Mammary epithelial cell (primary cell): ENCODE measurements at regions not wholly inside any gene's neighbourhood (a gene's known extent, or its start where the extent isn't known, plus 50 kb on each side); places are given as distances from the start of the nearest gene placed in this dataset.

Source experiments
- EZH2 ChIP-seq: IDR thresholded peaks from 2 replicates; pipeline ENCODE4 v1.6.1; 2012; ENCODE audit warnings: low read length, inconsistent platforms, borderline replicate concordance
- TF ChIP-seq, protein P1 (sequence below), 2 donors: IDR thresholded peaks in 1 of 2; conservative IDR thresholded peaks in 1 of 2; 2 replicates each; pipeline ENCODE4 v1.5.1; 2011 to 2012; ENCODE audit warnings: inconsistent platforms in 2 of 2, low read length in 2 of 2, mild to moderate bottlenecking in 2 of 2, control low read depth in 1 of 2, low read depth in 1 of 2; ENCODE audit not compliant: insufficient read depth in 1 of 2; ENCODE audit errors: extremely low read depth in 1 of 2

DNA sequence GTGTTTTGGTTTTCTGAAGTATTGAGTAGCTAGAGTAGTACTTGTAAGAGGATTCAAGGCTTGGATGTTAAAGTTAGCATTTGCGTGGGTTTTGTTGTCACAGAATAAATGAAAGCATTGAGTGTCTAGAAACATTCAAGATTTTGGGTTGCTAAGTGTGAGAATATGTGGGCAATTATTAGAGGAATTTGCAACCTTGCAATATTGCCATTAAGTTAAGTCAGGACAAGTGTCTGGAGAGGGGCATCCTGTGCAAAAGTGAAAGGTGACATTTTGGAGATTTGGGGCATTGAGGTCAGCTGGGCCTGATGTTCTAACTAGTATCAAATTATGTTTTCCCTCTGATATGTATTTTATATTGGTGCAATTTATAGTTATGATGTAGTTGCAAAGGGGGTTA is 533.9 kb upstream of the GRID2 start:
- TF ChIP-seq, protein P1, sequence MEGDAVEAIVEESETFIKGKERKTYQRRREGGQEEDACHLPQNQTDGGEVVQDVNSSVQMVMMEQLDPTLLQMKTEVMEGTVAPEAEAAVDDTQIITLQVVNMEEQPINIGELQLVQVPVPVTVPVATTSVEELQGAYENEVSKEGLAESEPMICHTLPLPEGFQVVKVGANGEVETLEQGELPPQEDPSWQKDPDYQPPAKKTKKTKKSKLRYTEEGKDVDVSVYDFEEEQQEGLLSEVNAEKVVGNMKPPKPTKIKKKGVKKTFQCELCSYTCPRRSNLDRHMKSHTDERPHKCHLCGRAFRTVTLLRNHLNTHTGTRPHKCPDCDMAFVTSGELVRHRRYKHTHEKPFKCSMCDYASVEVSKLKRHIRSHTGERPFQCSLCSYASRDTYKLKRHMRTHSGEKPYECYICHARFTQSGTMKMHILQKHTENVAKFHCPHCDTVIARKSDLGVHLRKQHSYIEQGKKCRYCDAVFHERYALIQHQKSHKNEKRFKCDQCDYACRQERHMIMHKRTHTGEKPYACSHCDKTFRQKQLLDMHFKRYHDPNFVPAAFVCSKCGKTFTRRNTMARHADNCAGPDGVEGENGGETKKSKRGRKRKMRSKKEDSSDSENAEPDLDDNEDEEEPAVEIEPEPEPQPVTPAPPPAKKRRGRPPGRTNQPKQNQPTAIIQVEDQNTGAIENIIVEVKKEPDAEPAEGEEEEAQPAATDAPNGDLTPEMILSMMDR (conservative IDR thresholded peaks at IDR 0.05 in 1 of 2, IDR thresholded peaks at IDR 0.05 in 1 of 2; ENCODE audit: extremely low read depth in 1 of 2, insufficient read depth in 1 of 2, low read depth in 1 of 2, low read length in 2 of 2), result no peak
- no peak for TF ChIP-seq EZH2
